ENCODE measurements at regions not wholly inside any gene's neighbourhood (a gene's known extent, or its start where the extent isn't known, plus 50 kb on each side); places are given as distances from the start of the nearest gene placed in this dataset.

GRCh38 chr14:26209699-26210098, 388.1 kb downstream of the NOVA1 start:
- WGBS (ENCODE audit: extremely low coverage, insufficient read length, low lambda C conversion rate), result no CpG with 5 or more reads among the region's 2 CpGs
- Histone ChIP-seq H4K8ac (replicated peaks; ENCODE audit: insufficient read length, low read depth, low read length) (no peak overlapping the region), H3K79me1 (ENCODE audit: insufficient read depth, low read depth, low read length, poor library complexity, severe bottlenecking) (no peaks in the 10 kb centered on the region), H3T11ph (ENCODE audit: low read length) (no peak overlapping the region), H3K27me3 (ENCODE audit: insufficient read depth, low read length) (no peaks in the 10 kb centered on the region; the same call in 1 of the 2 replicates), H3K27ac (ENCODE audit: insufficient read length, low read depth, low read length) (no peak overlapping the region), H4K20me1 (ENCODE audit: control insufficient read depth, insufficient read depth, insufficient read length) (no peaks in the 10 kb centered on the region), H3K79me2 (ENCODE audit: insufficient read depth, low read length) (no peaks in the 10 kb centered on the region), H3K9ac (ENCODE audit: extremely low read depth, insufficient read length, low read length) (no peak overlapping the region), H4K91ac (ENCODE audit: insufficient read length, low read depth, low read length) (no peak overlapping the region), H2BK5ac (ENCODE audit: insufficient read length, low read length) (no peak overlapping the region), H2BK12ac (ENCODE audit: insufficient read length, low read depth, low read length) (no peak overlapping the region), H3K4ac (ENCODE audit: low read depth, low read length) (no peak overlapping the region), H3K4me2 (ENCODE audit: insufficient read depth, insufficient read length, low read length) (no peak overlapping the region), H3K23me2 (ENCODE audit: insufficient read length, low read depth, low read length, poor library complexity, severe bottlenecking) (peaks cover 7% of the 10 kb centered on the region), H3K9me3 (ENCODE audit: control insufficient read depth, low read depth, low read length) (no peaks in the 10 kb centered on the region), H2BK15ac (ENCODE audit: low read depth, low read length) (no peak overlapping the region), H3K56ac (ENCODE audit: insufficient read length, low read depth, low read length) (no peak overlapping the region), H3K18ac (ENCODE audit: insufficient read length, low read depth, low read length) (no peak overlapping the region), H3K14ac (ENCODE audit: insufficient read depth, low read length) (no peak overlapping the region), H2AFZ (ENCODE audit: low read length) (no peak overlapping the region), H3K4me1 (ENCODE audit: insufficient read depth, low read length) (no peaks in the 10 kb centered on the region), H2BK120ac (ENCODE audit: low read depth, low read length, poor library complexity, severe bottlenecking) (no peak overlapping the region), H3K23ac (ENCODE audit: insufficient read length, low read depth, low read length) (no peak overlapping the region), H4K5ac (ENCODE audit: insufficient read length, low read depth, low read length) (no peak overlapping the region), H2AK5ac (ENCODE audit: insufficient read length, low read length) (no peak overlapping the region), H2BK20ac (ENCODE audit: low read depth, low read length, poor library complexity, severe bottlenecking) (no peak overlapping the region)
- H3K4me1 Mint-ChIP-seq, result peaks cover 13 to 17% of the 10 kb centered on the region in 2 experiments
- no peaks in the 10 kb centered on the region; a peak in 1 of 5 replicates for H3K9me3 Mint-ChIP-seq
- DNase-seq, result no peak
- no peak overlapping the region for H3K4me3 Mint-ChIP-seq
- no peaks in the 10 kb centered on the region for H3K36me3 Mint-ChIP-seq (ENCODE audit: insufficient read depth in 1 of 3, low read depth in 3 of 3)
- no peak overlapping the region for H3K27ac Mint-ChIP-seq
- TF ChIP-seq CTCF (conservative IDR thresholded peaks at IDR 0.05), result no peak
- peaks cover 30% of the 10 kb centered on the region for H3K27me3 Mint-ChIP-seq (ENCODE audit: low read depth)

Data from H9 (cell line).